GM18868 (cell line): ENCODE measurements at regions not wholly inside any gene's neighbourhood (a gene's known extent, or its start where the extent isn't known, plus 50 kb on each side); places are given as distances from the start of the nearest gene placed in this dataset.
"Not testable (repeated sequence)": the region's sequence is repeated elsewhere in the genome, so short reads cannot be mapped to it uniquely, and the experiment has no call there.

Source experiments
- ATAC-seq: cut with Tn5 transposase; IDR thresholded peaks from one replicate; pipeline ENCODE4 v1.9.1; 2021; ENCODE audit warnings: mild to moderate bottlenecking, moderate library complexity; ENCODE audit not compliant: unreplicated experiment

- no peak for ATAC-seq
Measured at GRCh38 chr1:37362594-37363385, 111.6 kb upstream of the ZC3H12A start.

- ATAC-seq = no peak
Measured at GRCh38 chr1:37363535-37363934, 110.8 kb upstream of the ZC3H12A start.

GRCh38 chr1:37368665-37369315 is 105.6 kb upstream of the ZC3H12A start:
- ATAC-seq = not testable (repeated sequence)

- no peak for ATAC-seq
Measured at GRCh38 chr1:37372302-37372701, 102.1 kb upstream of the ZC3H12A start.

- no peak for ATAC-seq
Measured at GRCh38 chr1:37372711-37373110, 101.7 kb upstream of the ZC3H12A start.

GRCh38 chr1:37373413-37373812 is 101.0 kb upstream of the ZC3H12A start:
- ATAC-seq = no peak

GRCh38 chr1:37380546-37380945 is 93.8 kb upstream of the ZC3H12A start:
- not testable (repeated sequence) for ATAC-seq

GRCh38 chr1:37387854-37388253 is 86.5 kb upstream of the ZC3H12A start:
- no peak for ATAC-seq

- ATAC-seq = no peak
Measured at GRCh38 chr1:37389327-37389726, 85.1 kb upstream of the ZC3H12A start.

- no peak for ATAC-seq
Measured at GRCh38 chr1:37391211-37392011, 83.0 kb upstream of the ZC3H12A start.

GRCh38 chr1:37392051-37392450 is 82.3 kb upstream of the ZC3H12A start:
- ATAC-seq = no peak

- ATAC-seq = no peak
Measured at GRCh38 chr1:37393173-37394120, 80.9 kb upstream of the ZC3H12A start.

GRCh38 chr1:37394574-37395464 is 79.6 kb upstream of the ZC3H12A start:
- no peak for ATAC-seq

GRCh38 chr1:37398096-37398495 is 76.3 kb upstream of the ZC3H12A start:
- ATAC-seq = no peak

- ATAC-seq = no peak
Measured at GRCh38 chr1:37399205-37399604, 75.2 kb upstream of the ZC3H12A start.

- ATAC-seq = no peak
Measured at GRCh38 chr1:37399830-37400464, 74.4 kb upstream of the ZC3H12A start.

GRCh38 chr1:37400466-37401225 is 73.7 kb upstream of the ZC3H12A start:
- no peak for ATAC-seq

GRCh38 chr1:37403166-37403565 is 71.2 kb upstream of the ZC3H12A start:
- ATAC-seq = no peak
